GM23338 (cell line): ENCODE measurements at regions not wholly inside any gene's neighbourhood (a gene's known extent, or its start where the extent isn't known, plus 50 kb on each side); places are given as distances from the start of the nearest gene placed in this dataset.

Experiments used
- ATAC-seq: fragments of 200-7000 bp; cut with Tn5 transposase; 3 replicates; pipeline ENCODE4 v1.9.1; 2020
- DNase-seq: peaks from one replicate; pipeline ENCODE4 v3.0.0-alpha.2; 2015; ENCODE audit warnings: low spot score
- H2AFZ ChIP-seq: fragments of 200-600 bp; sonication (generic); 2 replicates; pipeline ENCODE4 v1.8.0; 2016; ENCODE audit warnings: antibody characterized with exemption, mild to moderate bottlenecking, moderate library complexity
- H3F3A ChIP-seq: fragments of 200-600 bp; sonication (generic); replicated peaks from 2 replicates; pipeline ENCODE4 v1.8.0; 2017; ENCODE audit warnings: antibody characterized with exemption, mixed run types, low read depth
- H3K27ac ChIP-seq: fragments of 200-600 bp; sonication (generic); 2 replicates; pipeline ENCODE4 v1.6.1; 2016; ENCODE audit warnings: low read depth
- H3K27me3 ChIP-seq: fragments of 200-600 bp; sonication (generic); 2 replicates; pipeline ENCODE4 v1.8.0; 2016; ENCODE audit warnings: mild to moderate bottlenecking, mixed run types, moderate library complexity; ENCODE audit not compliant: insufficient read depth
- H3K36me3 ChIP-seq: fragments of 200-600 bp; sonication (generic); 2 replicates; pipeline ENCODE4 v1.8.0; 2016; ENCODE audit warnings: mild to moderate bottlenecking; ENCODE audit not compliant: insufficient read depth
- H3K4me1 ChIP-seq: fragments of 200-600 bp; sonication (generic); 2 replicates; pipeline ENCODE4 v1.8.0; 2016; ENCODE audit warnings: mild to moderate bottlenecking, moderate library complexity; ENCODE audit not compliant: insufficient read depth
- H3K4me2 ChIP-seq: fragments of 200-600 bp; sonication (generic); 2 replicates; pipeline ENCODE4 v1.7.1; 2017; ENCODE audit warnings: mixed run types
- H3K4me3 ChIP-seq: fragments of 200-600 bp; sonication (generic); 2 replicates; pipeline ENCODE4 v1.6.1; 2016; ENCODE audit warnings: mixed run types
- H3K79me2 ChIP-seq: fragments of 200-600 bp; sonication (generic); replicated peaks from 2 replicates; pipeline ENCODE4 v1.8.0; 2017; ENCODE audit warnings: mild to moderate bottlenecking; ENCODE audit not compliant: insufficient read depth
- H3K9me2 ChIP-seq: fragments of 200-600 bp; sonication (generic); 2 replicates; pipeline ENCODE4 v1.8.0; 2017; ENCODE audit not compliant: insufficient read depth
- H4K20me1 ChIP-seq: fragments of 200-600 bp; sonication (generic); replicated peaks from 2 replicates; pipeline ENCODE4 v1.8.0; 2017; ENCODE audit warnings: mild to moderate bottlenecking; ENCODE audit not compliant: insufficient read depth
- H3K27ac Mint-ChIP-seq: 2 replicates; pipeline ENCODE4 v1.8.0; 2020; ENCODE audit warnings: inconsistent platforms, mild to moderate bottlenecking, moderate library complexity, mixed read lengths
- H3K27me3 Mint-ChIP-seq: 3 replicates; pipeline ENCODE4 v1.8.0; 2022; ENCODE audit warnings: low read depth, mild to moderate bottlenecking, moderate library complexity, mixed read lengths, inconsistent platforms; ENCODE audit not compliant: insufficient read depth, poor library complexity
- H3K36me3 Mint-ChIP-seq: 3 replicates; pipeline ENCODE4 v1.8.0; 2021; ENCODE audit warnings: low read depth, mild to moderate bottlenecking, inconsistent platforms, moderate library complexity, mixed read lengths
- H3K4me1 Mint-ChIP-seq: 3 replicates; pipeline ENCODE4 v1.8.0; 2020; ENCODE audit warnings: mild to moderate bottlenecking, inconsistent platforms, mixed read lengths
- H3K4me3 Mint-ChIP-seq: 3 replicates; pipeline ENCODE4 v1.8.0; 2021; ENCODE audit warnings: moderate library complexity, mild to moderate bottlenecking, inconsistent platforms, mixed read lengths
- H3K9me3 Mint-ChIP-seq: 3 replicates; pipeline ENCODE4 v1.8.0; 2020; ENCODE audit warnings: moderate library complexity, mild to moderate bottlenecking, inconsistent platforms, mixed read lengths
- CTCF ChIP-seq, 2 experiments: fragments of 200-600 bp in 1 of 2; sonication (generic) in 1 of 2; conservative IDR thresholded peaks; 2 replicates each; pipeline versions ENCODE4 v1.5.1 to v1.6.1; 2016 to 2017; ENCODE audit warnings: antibody characterized with exemption in 2 of 2, low read depth in 2 of 2, mild to moderate bottlenecking in 2 of 2, moderate library complexity in 1 of 2
- ETS1 ChIP-seq: IDR thresholded peaks from 2 replicates; pipeline ENCODE4 v1.6.1; 2016; ENCODE audit warnings: antibody characterized with exemption
- EZH2phosphoT487 ChIP-seq: fragments of 200-600 bp; sonication (generic); IDR thresholded peaks from one replicate; pipeline ENCODE4 v1.8.1; 2018; ENCODE audit warnings: antibody characterized with exemption; ENCODE audit not compliant: unreplicated experiment
- NANOG ChIP-seq: IDR thresholded peaks from 2 replicates; pipeline ENCODE4 v1.6.1; 2016; ENCODE audit warnings: antibody characterized with exemption, borderline replicate concordance
- REST ChIP-seq: IDR thresholded peaks from one replicate; pipeline ENCODE4 v1.6.1; 2018; ENCODE audit warnings: antibody characterized with exemption; ENCODE audit not compliant: unreplicated experiment
- ZNF114 ChIP-seq: fragments of 250-450 bp; sonication (Bioruptor Pico); IDR thresholded peaks from 2 replicates; pipeline ENCODE4 v1.5.0; 2020; ENCODE audit warnings: mild to moderate bottlenecking, moderate library complexity
- ZNF462 ChIP-seq: fragments of 250-450 bp; sonication (Bioruptor Pico); IDR thresholded peaks from 2 replicates; pipeline ENCODE4 v1.5.0; 2020; ENCODE audit warnings: mild to moderate bottlenecking, moderate library complexity

GRCh38 chr3:176561826-176562225 lies 635.5 kb downstream of the TBL1XR1 start:
- peaks cover 13% of the 10 kb centered on the region; the same call in 2 of the 3 replicates for H3K4me1 Mint-ChIP-seq
- peaks cover 2% of the 10 kb centered on the region for H3K4me1 ChIP-seq
- no peak overlapping the region for H3K4me3 Mint-ChIP-seq
- H3K27me3 ChIP-seq, result no peaks in the 10 kb centered on the region
- H3K27me3 Mint-ChIP-seq, result peaks cover 2% of the 10 kb centered on the region
- H4K20me1 ChIP-seq, result no peaks in the 10 kb centered on the region
- H3K4me2 ChIP-seq, result no peak overlapping the region
- no peaks in the 10 kb centered on the region for H3F3A ChIP-seq
- no peak for TF ChIP-seq ZNF114 (CRISPR knock-in tag)
- H3K27ac ChIP-seq, result no peak overlapping the region
- no peak for ATAC-seq
- no peaks in the 10 kb centered on the region; the same call in 1 of the 2 replicates for H3K36me3 ChIP-seq
- H3K9me3 Mint-ChIP-seq, result peaks cover 21% of the 10 kb centered on the region
- peaks cover 18% of the 10 kb centered on the region for H3K36me3 Mint-ChIP-seq
- 0 out of 2 replicates have a peak, but pooled peaks cover 4% of the 10 kb centered on the region for H3K9me2 ChIP-seq
- no peaks in the 10 kb centered on the region for H3K79me2 ChIP-seq
- no peak overlapping the region for H3K4me3 ChIP-seq
- no peak overlapping the region for H3K27ac Mint-ChIP-seq
- DNase-seq, result no peak
- no peak overlapping the region for H2AFZ ChIP-seq

GRCh38 chr3:176554791-176555654 lies 642.3 kb downstream of the TBL1XR1 start:
- Mint-ChIP-seq H3K36me3 (no peaks in the 10 kb centered on the region), H3K27me3 (no peaks in the 10 kb centered on the region), H3K4me3 (no peak overlapping the region), H3K4me1 (no peaks in the 10 kb centered on the region), H3K9me3 (no peaks in the 10 kb centered on the region), H3K27ac (no peak overlapping the region)
- Histone ChIP-seq H3K36me3 (no peaks in the 10 kb centered on the region), H3K79me2 (no peaks in the 10 kb centered on the region), H3F3A (no peaks in the 10 kb centered on the region), H3K4me2 (no peak overlapping the region), H2AFZ (no peak overlapping the region), H3K9me2 (no peaks in the 10 kb centered on the region), H4K20me1 (no peaks in the 10 kb centered on the region), H3K4me1 (no peaks in the 10 kb centered on the region), H3K27me3 (no peaks in the 10 kb centered on the region), H3K4me3 (no peak overlapping the region), H3K27ac (no peak overlapping the region)
- DNase-seq, result no peak
- no peak for ATAC-seq
- no peak for TF ChIP-seq NANOG
- TF ChIP-seq ETS1, result no peak
- no peak for TF ChIP-seq REST
- TF ChIP-seq ZNF462 (CRISPR knock-in tag), result no peak
- no peak for TF ChIP-seq EZH2phosphoT487
- no peak for TF ChIP-seq CTCF (conservative IDR thresholded peaks at IDR 0.05; ENCODE audit: low read depth in 2 of 2)
